ENCODE measurements at regions not wholly inside any gene's neighbourhood (a gene's known extent, or its start where the extent isn't known, plus 50 kb on each side); places are given as distances from the start of the nearest gene placed in this dataset.

DNA sequence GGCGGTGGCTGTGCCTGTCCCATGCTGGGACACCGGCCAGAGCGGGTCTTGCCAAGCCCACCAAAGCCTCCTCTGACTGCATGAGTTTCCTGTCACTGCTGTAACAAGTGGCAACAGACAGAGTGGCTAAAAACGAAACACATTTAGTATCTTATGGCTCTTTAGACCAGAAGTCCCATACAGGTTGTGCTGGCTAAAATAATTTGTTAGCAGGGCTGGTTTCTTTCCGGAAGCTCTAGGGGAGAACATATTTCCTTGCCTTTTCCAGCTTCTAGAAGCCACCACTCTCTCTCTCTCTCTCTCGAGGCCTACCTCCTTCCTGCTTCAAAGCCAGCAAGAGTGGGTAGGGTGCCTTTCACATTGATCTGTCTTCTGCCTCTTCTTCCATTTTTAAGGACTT lies 171.6 kb upstream of the PLPP4 start:
- intact Hi-C loops (cut with micrococcal nuclease; ENCODE audit: unreplicated experiment) = no loop called here
- CTCF ChIA-PET (ENCODE audit: unreplicated experiment) = no interaction called here

GRCh38 chr10:120286280-120286679 lies 170.7 kb upstream of the PLPP4 start:
- H3K27ac ChIP-seq (ENCODE audit: low read depth, low read length, poor library complexity, severe bottlenecking) = no peak overlapping the region
- H3K4me2 ChIP-seq (ENCODE audit: low read length) = no peak overlapping the region
- no peaks in the 10 kb centered on the region for H3K9me3 ChIP-seq (ENCODE audit: low read length)
- DNase-seq (ENCODE audit: low spot score) = no peak
- no peaks in the 10 kb centered on the region for H3K79me2 ChIP-seq (ENCODE audit: insufficient read depth, low read depth, low read length)
- no peaks in the 10 kb centered on the region for H3K36me3 ChIP-seq (ENCODE audit: insufficient read depth, low read length)
- intact Hi-C loops (cut with micrococcal nuclease; ENCODE audit: unreplicated experiment) = no loop called here
- no peaks in the 10 kb centered on the region for H3K9me2 ChIP-seq (ENCODE audit: insufficient read depth, low read length)
- no TSS peak for BruUV-seq (replicated peaks)
- H2AFZ ChIP-seq (ENCODE audit: low read length) = no peak overlapping the region
- ChIA-PET CTCF (ENCODE audit: unreplicated experiment) (interaction anchor here (0.5 kb wide), 1 partner anchor 1384 kb away, joined by 3 read pairs; no protein-coding TSS in a partner anchor), POLR2A (no interaction called here)
- no peaks in the 10 kb centered on the region for H3K4me1 ChIP-seq (ENCODE audit: insufficient read depth, low read length, poor library complexity, severe bottlenecking)
- no peaks in the 10 kb centered on the region for H4K20me1 ChIP-seq (ENCODE audit: insufficient read depth, low read length)
- H3K4me3 ChIP-seq (ENCODE audit: low read depth, low read length, poor library complexity, severe bottlenecking) = no peak overlapping the region
- no peak for TF ChIP-seq EZH2phosphoT487 (IDR thresholded peaks at IDR 0.05; ENCODE audit: borderline replicate concordance, low read depth, low read length)
- TF ChIP-seq CTCF (conservative IDR thresholded peaks at IDR 0.05; ENCODE audit: low read length) = no peak

More for the DNA sequence above, 171.6 kb upstream of the PLPP4 start:
- Histone ChIP-seq H3K27ac (ENCODE audit: low read depth, low read length, poor library complexity, severe bottlenecking) (no peak overlapping the region), H3K4me2 (ENCODE audit: low read length) (no peak overlapping the region), H3K79me2 (ENCODE audit: insufficient read depth, low read depth, low read length) (no peaks in the 10 kb centered on the region), H3K9me2 (ENCODE audit: insufficient read depth, low read length) (no peaks in the 10 kb centered on the region), H3K36me3 (ENCODE audit: insufficient read depth, low read length) (no peaks in the 10 kb centered on the region), H4K20me1 (ENCODE audit: insufficient read depth, low read length) (no peaks in the 10 kb centered on the region), H3K4me1 (ENCODE audit: insufficient read depth, low read length, poor library complexity, severe bottlenecking) (no peaks in the 10 kb centered on the region), H3K4me3 (ENCODE audit: low read depth, low read length, poor library complexity, severe bottlenecking) (no peak overlapping the region), H2AFZ (ENCODE audit: low read length) (no peak overlapping the region), H3K9me3 (ENCODE audit: low read length) (no peaks in the 10 kb centered on the region)
- POLR2A ChIA-PET = no interaction called here
- BruUV-seq (replicated peaks) = no TSS peak
- no peak for DNase-seq (ENCODE audit: low spot score)
- TF ChIP-seq CTCF (conservative IDR thresholded peaks at IDR 0.05; ENCODE audit: low read length) = no peak
- TF ChIP-seq EZH2phosphoT487 (IDR thresholded peaks at IDR 0.05; ENCODE audit: borderline replicate concordance, low read depth, low read length) = no peak

DNA sequence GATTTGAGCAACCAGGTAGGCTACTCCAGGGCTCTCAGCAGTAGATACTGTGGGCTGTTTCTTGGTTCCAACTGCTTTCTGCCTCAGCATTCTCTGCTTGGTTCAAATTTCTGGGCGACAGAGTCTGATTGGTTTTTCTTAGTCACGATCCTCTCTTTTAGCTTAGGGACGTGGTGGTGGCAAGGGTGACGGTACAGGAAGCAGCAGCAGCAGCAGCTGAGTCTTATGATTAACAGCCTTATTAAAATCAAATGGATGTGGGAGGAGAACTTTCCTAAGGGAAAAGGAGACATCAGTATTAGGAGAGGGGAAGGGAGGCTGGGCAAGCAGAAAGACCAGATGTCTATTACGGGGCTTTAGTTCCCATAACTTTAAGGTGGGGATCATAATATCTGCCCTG lies 156.5 kb upstream of the PLPP4 start:
- Histone ChIP-seq H3K4me2 (ENCODE audit: low read length) (no peak overlapping the region), H4K20me1 (ENCODE audit: insufficient read depth, low read length) (no peaks in the 10 kb centered on the region), H3K9me3 (ENCODE audit: low read length) (no peaks in the 10 kb centered on the region), H3K4me3 (ENCODE audit: low read depth, low read length, poor library complexity, severe bottlenecking) (no peak overlapping the region), H3K27ac (ENCODE audit: low read depth, low read length, poor library complexity, severe bottlenecking) (no peak overlapping the region), H3K4me1 (ENCODE audit: insufficient read depth, low read length, poor library complexity, severe bottlenecking) (no peaks in the 10 kb centered on the region), H3K9me2 (ENCODE audit: insufficient read depth, low read length) (no peaks in the 10 kb centered on the region), H2AFZ (ENCODE audit: low read length) (no peak overlapping the region), H3K36me3 (ENCODE audit: insufficient read depth, low read length) (no peaks in the 10 kb centered on the region), H3K79me2 (ENCODE audit: insufficient read depth, low read depth, low read length) (no peaks in the 10 kb centered on the region)
- DNase-seq (ENCODE audit: low spot score) = no peak
- no TSS peak for BruUV-seq (replicated peaks)
- intact Hi-C loops (cut with micrococcal nuclease; ENCODE audit: unreplicated experiment) = no loop called here
- ChIA-PET CTCF (ENCODE audit: unreplicated experiment) (no interaction called here), POLR2A (no interaction called here)
- TF ChIP-seq CTCF (conservative IDR thresholded peaks at IDR 0.05; ENCODE audit: low read length) (no peak), EZH2phosphoT487 (IDR thresholded peaks at IDR 0.05; ENCODE audit: borderline replicate concordance, low read depth, low read length) (no peak)
